GM19397 (cell line): ENCODE measurements at regions not wholly inside any gene's neighbourhood (a gene's known extent, or its start where the extent isn't known, plus 50 kb on each side); places are given as distances from the start of the nearest gene placed in this dataset.

Experiments used
- ATAC-seq: cut with Tn5 transposase; IDR thresholded peaks from one replicate; pipeline ENCODE4 v1.9.1; 2021; ENCODE audit warnings: mild to moderate bottlenecking, moderate library complexity; ENCODE audit not compliant: unreplicated experiment

DNA sequence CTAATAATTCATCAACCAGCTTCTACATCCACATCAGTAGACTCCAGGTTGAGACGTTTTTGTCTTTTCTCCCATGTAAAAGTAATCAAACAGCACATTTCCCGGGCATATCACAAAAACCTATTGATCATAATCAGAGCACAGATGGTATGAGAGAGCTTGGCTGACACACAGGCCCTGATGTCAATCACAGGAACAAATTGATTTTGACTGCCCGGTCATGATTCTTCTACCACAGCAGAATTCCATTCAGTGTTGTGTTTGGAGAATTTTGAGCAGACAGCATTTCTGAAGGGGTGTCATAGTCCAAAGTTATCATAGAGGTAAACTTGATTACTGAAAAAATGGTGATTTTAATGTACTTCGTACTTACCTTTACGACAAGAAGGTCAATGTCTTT is 351.1 kb downstream of the ZSWIM6 start:
- ATAC-seq: no peak

DNA sequence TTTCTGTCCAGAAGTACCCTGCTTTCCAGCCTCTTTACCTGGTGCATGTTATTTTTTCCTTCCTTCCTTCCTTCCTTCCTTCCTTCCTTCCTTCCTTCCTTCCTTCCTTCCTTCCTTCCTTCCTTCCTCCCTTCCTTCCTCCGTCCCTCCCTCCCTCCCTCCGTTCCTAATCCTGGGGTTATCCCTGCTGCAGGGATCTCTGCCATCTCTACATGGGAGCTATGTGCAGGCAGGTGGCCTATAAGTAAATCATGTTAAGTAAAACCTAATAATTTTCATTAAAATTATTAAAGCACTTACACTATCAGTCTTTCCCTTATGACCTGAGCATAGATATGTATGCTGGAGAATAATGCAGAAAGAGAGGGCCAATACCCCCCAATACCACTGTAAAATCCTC is 351.9 kb downstream of the ZSWIM6 start:
- no peak for ATAC-seq

DNA sequence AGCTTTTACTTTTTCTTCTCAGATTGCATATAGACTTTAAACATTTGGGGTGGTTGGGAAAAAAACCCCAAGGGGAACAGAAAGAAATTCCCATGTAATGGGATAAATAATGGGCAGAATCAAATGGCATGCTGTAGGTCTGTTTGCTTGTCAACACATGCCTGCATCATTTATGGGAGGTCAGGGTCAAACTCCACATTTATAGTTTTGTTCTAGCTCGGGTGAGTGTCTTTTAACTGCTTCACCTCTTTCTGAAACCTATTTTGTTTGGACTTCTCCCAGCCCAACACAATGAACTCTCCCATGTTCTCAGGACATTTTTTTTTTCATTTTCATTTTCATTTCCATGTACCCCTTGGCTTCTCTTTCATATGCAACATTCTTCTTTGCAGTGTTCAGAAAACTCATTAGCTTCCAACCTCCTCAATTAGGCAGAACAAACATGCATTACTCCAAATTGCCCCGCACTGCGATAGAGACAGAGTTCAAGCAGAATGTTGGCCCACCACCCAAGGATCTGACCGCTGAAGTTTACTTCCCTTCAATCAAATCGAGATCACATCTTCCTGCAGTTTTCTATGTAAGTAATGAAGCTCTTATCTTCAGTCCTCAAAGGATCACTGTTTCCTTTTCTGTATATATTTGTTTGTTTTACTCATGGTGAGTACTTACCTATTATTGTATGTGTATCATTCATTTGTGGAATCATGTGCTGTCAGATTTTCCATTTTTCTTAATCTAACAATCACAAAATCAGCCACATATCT is 354.6 kb downstream of the ZSWIM6 start:
- no peak for ATAC-seq

DNA sequence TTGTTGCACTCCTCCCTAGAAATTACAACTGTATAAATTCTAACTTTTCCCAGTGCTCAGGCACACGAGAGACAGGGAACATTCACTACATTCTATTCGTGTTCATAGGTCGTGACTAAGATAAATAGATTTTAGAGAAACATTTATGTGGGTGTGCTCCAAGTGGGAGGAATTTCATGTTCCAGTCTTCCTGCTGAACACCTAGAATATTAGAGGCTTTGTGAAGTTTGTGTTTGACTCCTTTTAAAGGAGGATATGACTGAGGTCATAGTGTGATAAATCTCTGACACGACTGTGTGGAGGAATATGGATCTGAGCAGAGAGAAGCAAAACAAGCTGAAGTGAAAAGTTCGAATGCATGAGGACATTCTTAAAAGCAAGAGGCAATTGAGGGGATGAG is 355.3 kb downstream of the ZSWIM6 start:
- no peak for ATAC-seq

DNA sequence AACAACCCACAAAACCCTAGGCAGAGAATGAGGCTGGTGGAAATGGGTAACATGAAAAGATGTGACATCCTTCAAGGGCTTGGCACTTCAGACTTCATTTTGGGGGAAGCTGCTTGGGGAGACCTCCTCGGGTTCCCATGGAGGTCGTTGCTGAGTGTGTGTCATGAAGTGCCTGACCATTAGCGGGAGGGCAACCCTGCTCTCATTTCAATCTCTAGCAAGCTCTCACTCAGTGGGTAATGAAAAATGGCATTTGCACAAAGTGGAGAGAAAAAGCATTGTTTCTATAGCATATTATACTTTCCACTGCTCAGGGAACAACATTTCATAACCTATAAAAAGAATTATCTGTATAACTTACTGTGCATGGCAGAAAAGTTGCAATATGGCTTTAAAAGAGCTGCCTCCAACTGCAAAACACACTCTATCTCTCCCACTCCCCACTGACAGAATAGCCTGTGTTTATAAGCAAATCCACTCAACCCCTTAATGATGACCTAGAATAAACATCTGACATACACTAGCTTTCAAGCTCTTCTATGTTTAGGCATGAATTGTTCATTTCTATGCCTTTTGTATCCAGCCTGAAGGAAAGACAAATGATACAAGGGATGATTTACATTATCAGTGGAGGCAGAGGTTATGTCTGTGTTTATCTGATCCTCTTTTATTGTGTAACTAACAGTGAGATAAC is 357.2 kb downstream of the ZSWIM6 start:
- ATAC-seq: no peak

DNA sequence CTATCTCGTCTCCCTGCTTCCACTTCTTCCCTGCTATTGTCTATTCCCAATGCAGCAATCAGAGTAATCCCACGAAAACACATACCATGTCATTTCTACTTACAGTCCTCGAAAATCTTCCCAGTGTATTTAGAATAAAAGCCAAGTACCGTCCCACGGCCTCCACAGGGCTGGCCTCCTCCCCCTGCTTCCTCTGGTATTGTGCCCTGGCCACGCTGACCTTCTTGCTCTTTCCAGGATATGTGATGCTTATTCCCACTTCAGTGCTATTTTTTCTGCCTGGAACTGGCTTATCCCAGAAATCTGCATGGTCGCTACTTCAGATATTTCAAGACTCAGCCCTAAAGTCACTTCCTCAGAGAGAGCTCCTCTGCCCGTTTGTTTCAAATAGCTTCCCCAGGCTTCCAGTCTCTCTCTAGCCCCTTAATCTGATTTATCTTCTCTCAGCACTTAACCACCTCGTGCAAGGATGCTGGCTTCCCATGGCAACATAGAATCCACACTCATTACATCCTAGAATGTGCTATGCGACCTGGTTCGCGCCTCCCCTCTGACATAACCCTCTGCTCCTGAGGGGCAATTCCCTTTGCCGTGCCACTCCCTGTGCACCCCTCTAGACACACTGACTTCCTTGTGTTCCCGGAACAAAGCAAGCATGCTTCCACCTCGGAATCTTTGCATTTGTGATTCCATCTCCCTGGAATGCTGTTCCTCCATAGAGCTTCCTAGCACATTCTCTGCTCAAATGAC is 365.9 kb downstream of the ZSWIM6 start:
- ATAC-seq: no peak

DNA sequence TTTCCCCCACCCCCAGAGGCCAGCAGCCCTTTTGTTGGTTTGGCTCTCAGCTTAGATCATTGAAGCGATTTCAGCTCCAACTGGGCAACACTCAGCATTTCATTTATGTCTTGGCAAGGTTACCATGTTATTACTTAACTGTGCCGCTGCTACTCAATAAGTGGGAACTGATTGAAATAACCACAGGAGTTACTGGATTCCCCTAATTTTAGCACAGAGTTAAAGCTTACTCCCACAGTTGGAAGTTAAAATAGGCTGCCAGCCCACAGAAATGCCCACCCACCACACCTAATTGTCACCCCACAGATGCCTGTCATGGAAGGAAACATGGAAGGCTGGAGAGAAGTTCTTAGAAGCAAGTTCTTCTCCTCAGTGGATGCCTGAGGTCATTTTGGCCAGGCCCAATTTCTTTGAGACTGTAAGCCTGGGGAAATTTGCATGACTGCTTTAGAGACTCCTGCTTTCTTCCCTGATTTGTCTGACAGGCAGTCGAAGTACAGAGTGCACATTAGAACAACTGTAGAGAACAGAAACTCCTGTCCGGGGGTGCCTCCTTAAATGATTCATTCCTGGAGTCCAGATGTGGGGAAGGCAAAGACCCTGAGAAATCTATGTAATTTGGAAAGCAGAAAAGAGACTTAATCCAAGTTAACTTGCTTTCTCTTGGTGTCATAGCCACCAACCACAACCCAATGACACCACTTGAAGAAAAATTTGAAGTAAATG is 370.0 kb downstream of the ZSWIM6 start:
- peak; percentile 58 for ATAC-seq

DNA sequence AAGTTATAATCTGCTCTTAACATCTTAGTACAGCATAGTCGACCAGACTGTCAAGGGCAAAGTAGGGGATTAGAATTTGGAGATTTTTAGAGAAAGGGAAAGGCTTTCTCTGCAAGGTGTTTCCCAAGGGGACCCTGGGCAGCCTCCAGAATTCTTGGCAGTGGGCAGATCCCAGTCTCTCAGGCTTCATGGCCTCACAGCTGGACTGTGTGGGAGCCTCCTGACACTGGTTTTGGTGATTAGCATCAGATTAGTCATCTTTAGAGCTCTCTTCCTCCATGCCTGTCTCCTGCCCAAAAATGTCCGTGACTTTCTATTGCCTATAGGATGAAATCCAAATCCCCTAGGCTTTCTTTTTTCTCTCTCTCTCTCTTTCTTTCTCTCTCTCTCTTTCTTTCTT is 370.7 kb downstream of the ZSWIM6 start:
- peak; percentile 5 for ATAC-seq

DNA sequence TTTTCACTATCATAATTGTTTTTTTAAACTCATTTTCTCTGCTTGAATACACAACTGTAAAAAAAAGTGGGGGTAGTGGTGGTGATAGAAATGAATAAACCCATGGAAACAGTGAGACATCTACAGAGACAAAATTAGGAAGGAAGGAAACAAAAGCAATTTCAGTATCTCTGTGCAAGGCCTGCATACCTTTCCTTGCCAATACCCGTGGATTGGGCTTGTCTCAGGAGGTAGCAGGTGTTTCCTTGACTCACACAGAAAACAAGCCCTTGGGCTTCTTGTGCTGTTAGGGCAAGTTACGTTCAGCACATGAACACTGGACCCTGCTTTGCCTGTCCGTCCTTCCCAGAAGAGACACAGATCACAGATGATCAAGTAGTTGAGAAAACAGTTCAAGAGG is 372.2 kb downstream of the ZSWIM6 start:
- no peak for ATAC-seq

DNA sequence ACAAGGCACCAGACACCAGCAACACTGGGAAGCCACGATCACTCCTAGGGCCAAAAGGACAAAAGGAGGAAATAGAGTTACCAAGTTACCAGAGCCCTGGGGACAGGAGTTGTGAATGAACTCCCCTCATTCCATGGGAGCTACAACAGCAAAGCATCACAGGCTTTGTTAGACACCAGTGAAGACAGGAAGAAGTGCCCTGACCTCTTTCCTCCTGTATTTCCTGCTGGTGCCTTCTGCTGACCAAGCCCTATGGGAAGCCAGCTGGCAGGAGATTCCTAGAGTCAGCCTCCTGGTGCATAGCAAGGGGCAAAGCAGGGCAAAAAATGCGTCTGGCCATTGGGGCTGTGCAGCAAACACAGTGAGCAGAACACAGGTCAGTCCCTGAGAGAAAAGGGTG is 374.7 kb downstream of the ZSWIM6 start:
- ATAC-seq: no peak

DNA sequence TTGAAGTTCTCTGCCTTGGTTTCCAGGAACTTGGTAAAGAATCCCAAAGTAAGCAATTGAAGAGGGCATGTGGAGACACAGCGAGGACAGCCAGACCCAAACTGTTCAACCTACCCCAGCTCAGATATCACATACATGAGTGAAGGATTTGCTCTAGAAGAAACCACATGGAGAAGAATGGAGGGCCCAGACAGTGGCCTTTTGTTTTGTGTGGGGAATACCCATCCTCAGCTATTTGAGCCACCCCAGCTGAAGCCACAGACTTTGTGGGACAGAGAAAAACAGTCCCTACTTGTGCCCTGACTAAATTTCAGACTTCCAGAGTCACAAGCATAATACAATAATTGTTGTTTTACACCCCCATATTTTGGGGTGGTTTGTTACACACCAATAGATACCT is 387.1 kb downstream of the ZSWIM6 start:
- no peak for ATAC-seq

DNA sequence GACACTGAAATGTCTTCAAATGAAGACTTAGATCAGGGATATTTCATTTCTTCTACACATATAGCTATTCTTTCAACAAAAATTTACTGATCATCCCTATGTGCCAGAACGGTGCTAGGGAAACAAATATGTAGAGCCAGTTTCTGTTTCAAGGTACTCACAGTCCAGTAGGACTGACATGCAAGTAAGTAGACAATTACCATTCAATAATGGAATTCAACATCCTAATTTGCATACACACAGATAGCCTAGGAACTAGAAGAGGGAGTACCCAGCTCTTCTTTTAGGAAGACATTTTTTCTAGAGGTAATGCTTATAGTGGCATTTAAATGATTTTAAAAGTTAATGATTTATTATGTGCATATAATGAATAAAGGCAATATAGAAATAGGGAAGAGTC is 388.8 kb downstream of the ZSWIM6 start:
- no peak for ATAC-seq

DNA sequence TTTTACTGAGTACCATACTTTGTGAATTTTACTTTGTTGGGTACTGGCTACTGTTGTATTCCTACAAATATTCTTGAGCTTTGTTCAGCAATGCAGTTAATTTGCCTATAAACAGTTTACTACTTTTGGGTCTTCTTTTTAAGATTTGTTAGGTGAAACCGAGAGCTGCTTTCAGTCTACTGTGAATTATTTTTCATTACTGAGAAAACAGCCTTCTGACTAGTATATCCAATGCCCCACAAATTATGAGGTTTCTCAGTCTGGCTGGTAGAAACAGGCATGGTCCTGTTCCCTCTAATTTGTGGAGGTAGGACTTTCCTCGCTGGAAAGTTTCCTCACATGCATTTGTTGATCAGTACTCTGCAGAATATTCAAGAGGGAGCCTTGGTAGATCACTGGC is 392.0 kb downstream of the ZSWIM6 start:
- no peak for ATAC-seq

DNA sequence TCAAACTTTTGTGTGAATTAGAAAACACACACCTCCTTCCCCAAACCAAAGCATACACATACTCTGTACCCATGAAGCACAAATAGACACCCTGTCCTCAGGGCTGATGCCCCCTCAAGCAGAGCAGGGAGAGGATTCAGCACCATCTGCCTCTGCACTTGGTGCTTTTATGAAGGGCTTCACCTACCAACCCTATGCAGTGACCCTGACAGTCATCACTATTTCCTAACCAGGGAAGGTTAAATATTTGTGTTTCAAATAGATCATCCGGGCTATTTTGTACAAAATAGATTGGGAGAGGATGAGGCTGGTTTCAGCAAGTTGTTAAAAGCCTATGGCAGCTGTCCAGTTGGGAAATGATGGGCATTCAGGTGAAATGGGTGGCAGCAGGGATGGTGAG is 396.2 kb downstream of the ZSWIM6 start:
- no peak for ATAC-seq

DNA sequence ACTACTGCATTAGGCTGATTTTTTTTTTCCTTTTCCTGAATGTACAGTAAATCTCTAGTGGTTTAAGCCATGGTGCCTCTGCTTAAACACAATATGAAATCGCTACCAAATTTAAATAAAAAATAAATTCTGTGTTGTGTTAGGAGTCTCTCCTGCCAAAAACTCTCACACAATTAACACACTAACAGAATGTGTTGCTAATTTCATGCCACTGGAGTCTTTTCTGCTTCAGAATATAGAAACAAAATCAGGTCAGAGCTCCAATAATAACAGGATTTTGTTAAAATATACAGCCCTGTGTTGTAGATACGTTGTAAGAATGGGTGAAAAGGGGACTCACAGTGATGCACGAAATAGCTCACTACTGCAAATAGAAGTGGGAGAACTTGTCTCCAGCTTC is 398.8 kb downstream of the ZSWIM6 start:
- ATAC-seq: no peak

DNA sequence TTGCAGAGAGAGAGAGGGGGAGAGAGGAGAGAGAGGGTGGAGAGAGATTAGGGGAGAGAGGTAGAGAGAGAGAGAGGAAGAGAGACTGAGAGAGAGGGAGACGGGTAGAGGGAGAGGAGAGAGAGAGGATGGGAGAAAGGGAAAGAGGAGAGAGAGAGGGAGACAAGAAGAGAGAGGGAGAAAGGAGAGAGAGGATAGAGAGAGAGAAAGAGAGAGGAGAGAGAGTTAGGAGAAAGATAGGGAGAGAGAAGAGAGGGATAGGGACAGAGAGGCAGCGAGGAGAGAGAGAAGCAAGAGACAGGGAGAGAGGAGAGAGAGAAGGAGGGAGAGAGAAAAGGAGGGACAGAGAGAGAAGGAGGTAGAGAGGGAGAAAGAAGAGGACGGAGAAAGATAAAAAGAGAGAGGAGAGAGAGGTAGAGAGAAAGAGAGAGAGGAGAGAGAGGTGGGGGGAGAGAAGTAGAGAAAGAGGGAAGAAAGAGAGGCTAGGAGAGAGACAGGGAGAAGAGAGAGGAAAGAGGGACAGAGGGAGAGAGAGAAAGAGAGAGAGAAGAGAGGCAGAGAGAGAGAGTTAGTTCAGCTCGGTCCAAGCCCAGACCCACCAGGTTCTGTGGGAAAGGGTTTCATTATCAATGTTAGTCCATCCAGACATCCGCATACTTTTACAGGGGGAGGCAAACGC is 399.3 kb downstream of the ZSWIM6 start:
- no peak for ATAC-seq

DNA sequence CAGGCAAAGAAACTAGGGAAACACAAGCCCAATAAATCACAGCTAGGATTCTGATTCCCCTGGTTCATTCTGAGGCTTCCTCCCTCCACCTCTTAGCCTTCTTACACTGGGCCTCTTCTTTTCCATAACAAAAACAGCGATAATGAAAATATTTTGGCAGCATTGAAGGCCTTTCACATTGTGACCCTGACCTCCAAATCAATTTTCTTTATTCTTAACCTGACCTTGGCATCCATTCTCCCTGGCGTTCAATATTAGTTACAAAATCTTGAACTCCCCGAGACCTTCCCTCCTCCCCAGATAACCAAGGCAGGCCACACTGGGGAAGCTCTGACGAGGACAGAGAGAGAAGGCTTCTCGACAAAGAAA is 399.9 kb downstream of the ZSWIM6 start:
- no peak for ATAC-seq

DNA sequence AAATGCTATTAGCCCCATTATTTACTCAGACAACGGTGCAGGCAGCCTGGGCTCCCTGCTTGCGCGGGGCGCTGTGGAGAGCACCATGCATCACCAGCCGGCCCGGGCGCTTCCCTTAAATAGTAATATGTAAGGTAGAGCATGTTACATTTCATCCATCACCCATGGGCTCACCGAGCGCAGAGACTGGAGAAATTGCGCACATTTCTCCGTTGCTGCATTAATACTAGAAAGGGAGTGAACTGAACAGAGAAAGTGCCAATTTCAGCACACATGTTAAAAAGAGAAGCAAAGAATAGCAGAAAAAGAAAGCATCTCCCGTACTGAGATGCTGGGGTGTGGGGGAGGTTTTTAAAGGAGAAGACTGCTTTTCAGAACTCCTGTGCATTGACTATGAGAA is 400.3 kb downstream of the ZSWIM6 start:
- ATAC-seq: no peak

DNA sequence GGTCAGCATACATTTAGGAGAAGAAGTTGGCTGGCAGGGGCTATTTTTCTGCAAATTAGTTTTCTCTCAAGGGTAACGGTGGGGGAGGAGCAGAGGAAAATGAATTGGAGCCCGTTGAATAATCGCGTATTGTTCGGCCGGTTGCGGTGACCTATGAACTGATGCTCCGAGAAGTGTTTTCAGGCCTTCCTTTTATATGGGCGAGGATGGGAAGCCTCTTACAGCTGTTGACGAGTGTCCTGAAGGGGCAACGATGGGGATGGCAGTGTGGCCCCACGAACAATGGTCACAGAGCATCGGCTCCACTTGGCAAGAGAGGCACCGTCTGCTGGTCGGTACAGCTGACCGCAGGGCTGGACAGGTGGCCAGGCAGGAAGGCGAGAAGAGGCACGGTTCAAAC is 400.7 kb downstream of the ZSWIM6 start:
- ATAC-seq: no peak

DNA sequence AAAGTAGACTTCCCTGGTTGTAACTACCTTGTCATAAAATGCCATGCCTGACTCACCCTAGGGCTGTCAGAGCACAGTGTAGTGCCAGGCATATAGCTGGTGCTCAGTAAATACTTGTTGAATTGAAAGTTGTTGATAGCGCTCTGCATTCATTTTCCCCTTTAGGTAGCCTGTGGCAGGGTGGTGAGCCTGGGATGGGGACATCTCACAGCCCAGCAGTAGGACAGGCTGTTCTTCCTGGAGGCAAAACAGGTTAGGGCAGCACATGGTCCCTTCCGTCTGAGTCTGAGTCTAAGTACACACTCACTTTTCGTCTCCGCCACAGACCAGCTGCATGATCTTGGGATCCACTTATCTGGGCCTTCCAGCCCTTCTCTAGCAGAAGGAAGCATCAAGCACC is 401.9 kb downstream of the ZSWIM6 start:
- ATAC-seq: no peak

DNA sequence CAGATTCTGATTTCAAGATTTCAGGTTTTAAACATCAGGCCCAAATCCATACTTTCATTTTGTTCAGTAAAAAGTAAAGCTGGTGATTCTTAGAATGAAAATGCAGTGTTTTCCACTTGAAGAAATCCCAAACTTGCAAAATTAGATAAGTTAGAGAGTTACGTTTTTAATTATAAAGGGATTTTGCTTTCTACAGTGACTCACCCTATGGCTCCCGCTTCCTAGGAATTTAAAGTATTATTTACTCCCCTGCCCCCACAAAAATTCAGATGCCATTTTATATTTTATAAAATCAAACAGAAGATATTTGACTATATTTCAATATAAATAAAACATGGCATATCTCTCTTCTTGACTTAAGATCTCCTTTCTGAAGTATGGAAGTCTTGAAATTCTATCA is 402.9 kb downstream of the ZSWIM6 start:
- ATAC-seq: no peak
